HG02610 (cell line): ENCODE measurements at regions not wholly inside any gene's neighbourhood (a gene's known extent, or its start where the extent isn't known, plus 50 kb on each side); places are given as distances from the start of the nearest gene placed in this dataset.
"Not testable (repeated sequence)": the region's sequence is repeated elsewhere in the genome, so short reads cannot be mapped to it uniquely, and the experiment has no call there.

ENCODE experiments used
- ATAC-seq: cut with Tn5 transposase; IDR thresholded peaks from one replicate; pipeline ENCODE4 v1.9.1; 2021; ENCODE audit warnings: mild to moderate bottlenecking, moderate library complexity; ENCODE audit not compliant: unreplicated experiment

GRCh38 chr6:84847390-84848160 lies 83.2 kb upstream of the TBX18 start:
- ATAC-seq = no peak

GRCh38 chr6:84842525-84843166 lies 78.2 kb upstream of the TBX18 start:
- no peak for ATAC-seq

DNA sequence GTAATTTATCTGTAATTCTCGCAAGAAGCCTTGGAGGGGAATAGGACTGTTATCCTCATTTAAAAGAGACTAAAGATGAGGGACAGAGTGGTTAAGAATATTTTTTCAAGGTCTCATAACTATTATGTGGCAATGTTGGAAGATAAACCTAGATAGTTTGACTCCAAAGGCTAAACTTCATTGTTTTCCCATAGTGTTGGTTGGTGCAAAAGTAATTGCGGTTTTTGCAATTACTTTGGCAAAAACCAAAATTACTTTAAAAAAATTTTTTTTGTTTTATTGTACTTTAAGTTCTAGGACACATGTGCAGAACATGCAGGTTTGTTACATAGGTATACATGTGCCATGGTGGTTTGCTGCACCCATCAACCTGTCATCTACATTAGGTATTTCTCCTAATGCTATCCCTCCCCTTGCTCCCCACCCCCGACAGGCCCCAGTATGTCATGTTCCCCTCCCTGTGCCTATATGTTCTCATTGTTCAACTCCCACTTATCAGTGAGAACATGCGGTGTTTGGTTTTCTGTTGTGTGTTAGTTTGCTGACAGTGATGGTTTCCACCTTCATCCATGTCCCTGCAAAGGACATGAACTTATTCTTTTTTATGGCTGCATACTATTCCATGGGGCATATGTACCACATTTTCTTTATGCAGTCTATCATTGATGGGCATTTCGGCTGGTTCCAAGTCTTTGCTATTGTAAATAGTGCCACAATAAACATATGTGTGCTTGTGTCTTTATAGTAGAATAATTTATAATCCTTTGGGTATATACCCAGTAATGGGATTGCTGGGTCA lies 72.9 kb upstream of the TBX18 start:
- not testable (repeated sequence) for ATAC-seq

DNA sequence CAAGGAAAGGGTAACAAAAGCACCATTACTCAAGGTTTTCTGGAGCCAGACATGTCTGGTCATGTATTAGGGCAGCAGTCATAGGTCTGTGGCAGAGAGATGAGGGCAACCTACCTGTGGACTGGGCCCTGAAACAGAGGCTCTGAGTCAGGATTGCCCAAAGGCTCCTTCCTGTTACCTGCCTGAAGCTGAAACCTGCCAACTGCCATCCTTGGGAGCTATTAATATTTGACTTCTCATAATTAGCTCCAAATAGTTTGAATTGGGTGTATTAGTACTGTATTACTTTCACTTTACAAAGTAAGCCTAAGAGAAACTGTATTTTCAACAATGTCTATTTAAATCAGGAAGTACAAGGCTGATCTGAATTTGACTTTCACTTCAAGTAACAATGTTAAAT lies 72.0 kb upstream of the TBX18 start:
- peak; percentile 57 for ATAC-seq

- ATAC-seq = no peak
These were observed 70.9 kb upstream of the TBX18 start for GRCh38 chr6:84835340-84835739.

GRCh38 chr6:84831924-84832323 lies 67.5 kb upstream of the TBX18 start:
- ATAC-seq = not testable (repeated sequence)

- ATAC-seq = no peak
These were observed 61.1 kb upstream of the TBX18 start for GRCh38 chr6:84825461-84825860.

DNA sequence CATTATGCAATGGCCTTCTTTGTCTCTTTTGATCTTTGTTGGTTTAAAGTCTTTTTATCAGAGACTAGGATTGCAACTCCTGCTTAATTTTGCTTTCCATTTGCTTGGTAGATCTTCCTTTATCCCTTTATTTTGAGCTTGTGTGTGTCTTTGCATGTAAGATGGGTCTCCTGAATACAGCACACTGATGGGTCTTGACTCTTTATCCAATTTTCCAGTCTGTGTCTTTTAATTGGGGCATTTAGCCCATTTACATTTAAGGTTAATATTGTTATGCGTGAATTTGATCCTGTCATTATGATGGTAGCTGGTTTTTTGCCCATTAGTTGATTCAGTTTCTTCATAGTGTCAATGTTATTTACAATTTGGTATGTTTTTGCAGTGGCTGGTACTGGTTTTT lies 56.9 kb upstream of the TBX18 start:
- ATAC-seq = not testable (repeated sequence)

DNA sequence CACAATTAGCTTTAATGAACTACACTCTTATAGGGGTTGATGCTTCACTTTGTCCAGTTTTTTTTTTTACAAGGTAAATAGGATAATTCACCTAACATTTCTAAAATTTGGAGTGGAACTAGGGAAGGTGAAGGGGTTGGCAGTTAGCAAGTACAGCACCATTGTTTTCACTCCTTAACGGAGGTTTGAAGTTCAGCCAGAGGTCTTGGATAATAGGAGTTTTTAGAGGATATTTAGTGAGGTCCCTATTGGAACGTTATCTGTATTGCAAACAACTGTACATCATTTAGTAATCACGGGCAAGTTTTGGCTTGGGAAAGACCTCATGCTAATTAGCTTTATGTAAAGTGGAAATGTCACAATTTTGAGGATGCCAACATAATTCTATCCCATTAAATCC lies 52.3 kb upstream of the TBX18 start:
- ATAC-seq = no peak

- ATAC-seq = no peak
These were observed 51.7 kb upstream of the TBX18 start for GRCh38 chr6:84815896-84816735.
